ENCODE measurements at regions not wholly inside any gene's neighbourhood (a gene's known extent, or its start where the extent isn't known, plus 50 kb on each side); places are given as distances from the start of the nearest gene placed in this dataset.
"Not testable (repeated sequence)": the region's sequence is repeated elsewhere in the genome, so short reads cannot be mapped to it uniquely, and the experiment has no call there.

GRCh38 chr17:54694287-54694887, 206.3 kb upstream of the TOM1L1 start:
- no peaks in the 10 kb centered on the region for H3K27me3 ChIP-seq (ENCODE audit: insufficient read depth, low read depth)
- TF ChIP-seq CTCF (conservative IDR thresholded peaks at IDR 0.05; ENCODE audit: low read depth, low read length), result no peak
- no peaks in the 10 kb centered on the region for H3K79me2 ChIP-seq (ENCODE audit: insufficient read depth, low read depth)
- no peak overlapping the region for H3K4me3 ChIP-seq (IDR thresholded peaks at IDR 0.05; ENCODE audit: insufficient read depth, low read depth, low read length)
- H3K4me2 ChIP-seq, result no peak overlapping the region
- H2AFZ ChIP-seq (ENCODE audit: low read depth), result no peak overlapping the region
- no peaks in the 10 kb centered on the region for H3K4me1 ChIP-seq (ENCODE audit: low read depth, poor library complexity, severe bottlenecking)
- no peaks in the 10 kb centered on the region for H3K36me3 ChIP-seq (ENCODE audit: insufficient read depth)
- no peak overlapping the region for H3K9ac ChIP-seq
- H4K20me1 ChIP-seq (ENCODE audit: insufficient read depth), result no peaks in the 10 kb centered on the region
- no peak overlapping the region for H3K27ac ChIP-seq

- H2AFZ ChIP-seq (ENCODE audit: low read depth); H4K20me1 ChIP-seq (ENCODE audit: insufficient read depth); H3K79me2 ChIP-seq (ENCODE audit: insufficient read depth, low read depth); H3K4me1 ChIP-seq (ENCODE audit: low read depth, poor library complexity, severe bottlenecking); H3K9ac ChIP-seq; H3K27ac ChIP-seq; H3K4me3 ChIP-seq (IDR thresholded peaks at IDR 0.05; ENCODE audit: insufficient read depth, low read depth, low read length); H3K4me2 ChIP-seq; H3K27me3 ChIP-seq (ENCODE audit: insufficient read depth, low read depth); H3K36me3 ChIP-seq (ENCODE audit: insufficient read depth): not testable (repeated sequence)
Observed at GRCh38 chr17:54712798-54713197, 187.9 kb upstream of the TOM1L1 start.

GRCh38 chr17:54718286-54718685, 182.4 kb upstream of the TOM1L1 start:
- Histone ChIP-seq H3K27ac (no peak overlapping the region), H2AFZ (ENCODE audit: low read depth) (no peak overlapping the region), H4K20me1 (ENCODE audit: insufficient read depth) (no peaks in the 10 kb centered on the region), H3K27me3 (ENCODE audit: insufficient read depth, low read depth) (no peaks in the 10 kb centered on the region), H3K4me1 (ENCODE audit: low read depth, poor library complexity, severe bottlenecking) (no peaks in the 10 kb centered on the region), H3K9ac (no peak overlapping the region), H3K4me3 (IDR thresholded peaks at IDR 0.05; ENCODE audit: insufficient read depth, low read depth, low read length) (no peak overlapping the region), H3K4me2 (no peak overlapping the region), H3K79me2 (ENCODE audit: insufficient read depth, low read depth) (no peaks in the 10 kb centered on the region), H3K36me3 (ENCODE audit: insufficient read depth) (no peaks in the 10 kb centered on the region)
- no peak for TF ChIP-seq CTCF (conservative IDR thresholded peaks at IDR 0.05; ENCODE audit: low read depth, low read length)

GRCh38 chr17:54727624-54728023, 173.0 kb upstream of the TOM1L1 start:
- Histone ChIP-seq H3K27ac (no peak overlapping the region), H4K20me1 (ENCODE audit: insufficient read depth) (no peaks in the 10 kb centered on the region), H3K4me3 (IDR thresholded peaks at IDR 0.05; ENCODE audit: insufficient read depth, low read depth, low read length) (no peak overlapping the region), H3K27me3 (ENCODE audit: insufficient read depth, low read depth) (no peaks in the 10 kb centered on the region), H3K79me2 (ENCODE audit: insufficient read depth, low read depth) (no peaks in the 10 kb centered on the region), H2AFZ (ENCODE audit: low read depth) (no peak overlapping the region), H3K9ac (no peak overlapping the region), H3K36me3 (ENCODE audit: insufficient read depth) (no peaks in the 10 kb centered on the region), H3K4me1 (ENCODE audit: low read depth, poor library complexity, severe bottlenecking) (no peaks in the 10 kb centered on the region), H3K4me2 (no peak overlapping the region)
- no peak for TF ChIP-seq CTCF (conservative IDR thresholded peaks at IDR 0.05; ENCODE audit: low read depth, low read length)

- Histone ChIP-seq H3K4me1 (ENCODE audit: low read depth, poor library complexity, severe bottlenecking) (no peaks in the 10 kb centered on the region), H3K4me3 (IDR thresholded peaks at IDR 0.05; ENCODE audit: insufficient read depth, low read depth, low read length) (no peak overlapping the region), H3K27ac (no peak overlapping the region), H3K9ac (no peak overlapping the region), H3K79me2 (ENCODE audit: insufficient read depth, low read depth) (no peaks in the 10 kb centered on the region), H2AFZ (ENCODE audit: low read depth) (peak overlapping the region; percentile 39; the same call in 1 of the 2 replicates), H3K36me3 (ENCODE audit: insufficient read depth) (no peaks in the 10 kb centered on the region), H3K4me2 (no peak overlapping the region), H4K20me1 (ENCODE audit: insufficient read depth) (no peaks in the 10 kb centered on the region), H3K27me3 (ENCODE audit: insufficient read depth, low read depth) (no peaks in the 10 kb centered on the region)
- TF ChIP-seq CTCF (conservative IDR thresholded peaks at IDR 0.05; ENCODE audit: low read depth, low read length), result no peak
Observed at GRCh38 chr17:54736573-54736972, 164.1 kb upstream of the TOM1L1 start.

All from KMS-11 (cell line).